Neural crest cell (in vitro differentiated cells): ENCODE measurements at regions not wholly inside any gene's neighbourhood (a gene's known extent, or its start where the extent isn't known, plus 50 kb on each side); places are given as distances from the start of the nearest gene placed in this dataset.
A peak's percentile ranks its signal among the peaks of the same experiment; 100 is the strongest.

Experiments
- DNase-seq: peaks from one replicate; pipeline ENCODE4 v3.0.0; 2021; ENCODE audit warnings: low read depth, mixed read lengths, low spot score
- H3K27ac Mint-ChIP-seq: one replicate; pipeline ENCODE4 v1.8.0; 2021; ENCODE audit warnings: mild to moderate bottlenecking, mixed read lengths; ENCODE audit not compliant: unreplicated experiment
- H3K27me3 Mint-ChIP-seq: 2 replicates; pipeline ENCODE4 v1.8.0; 2021; ENCODE audit warnings: low read depth, mild to moderate bottlenecking, mixed read lengths
- H3K36me3 Mint-ChIP-seq: 2 replicates; pipeline ENCODE4 v1.8.0; 2021; ENCODE audit warnings: low read depth, mild to moderate bottlenecking, mixed read lengths
- H3K4me1 Mint-ChIP-seq: 2 replicates; pipeline ENCODE4 v1.8.0; 2021; ENCODE audit warnings: mixed read lengths
- H3K4me3 Mint-ChIP-seq: one replicate; pipeline ENCODE4 v1.8.0; 2021; ENCODE audit warnings: mild to moderate bottlenecking, mixed read lengths
- H3K9me3 Mint-ChIP-seq: 2 replicates; pipeline ENCODE4 v1.8.0; 2021; ENCODE audit warnings: mixed read lengths
- TF ChIP-seq, protein P1 (sequence below): fragments of 200-600 bp; sonication (generic); conservative IDR thresholded peaks from 2 replicates; pipeline ENCODE4 v1.5.0; 2021; ENCODE audit warnings: antibody characterized with exemption, mild to moderate bottlenecking

GRCh38 chr16:85390511-85391174 is 222.5 kb upstream of the GSE1 start:
- H3K4me3 Mint-ChIP-seq: no peak overlapping the region
- peaks cover 9% of the 10 kb centered on the region for H3K27me3 Mint-ChIP-seq
- no peaks in the 10 kb centered on the region for H3K9me3 Mint-ChIP-seq
- no peak for DNase-seq
- H3K4me1 Mint-ChIP-seq: peaks cover 10% of the 10 kb centered on the region
- H3K27ac Mint-ChIP-seq: peak overlapping the region; percentile 43
- TF ChIP-seq, protein P1, sequence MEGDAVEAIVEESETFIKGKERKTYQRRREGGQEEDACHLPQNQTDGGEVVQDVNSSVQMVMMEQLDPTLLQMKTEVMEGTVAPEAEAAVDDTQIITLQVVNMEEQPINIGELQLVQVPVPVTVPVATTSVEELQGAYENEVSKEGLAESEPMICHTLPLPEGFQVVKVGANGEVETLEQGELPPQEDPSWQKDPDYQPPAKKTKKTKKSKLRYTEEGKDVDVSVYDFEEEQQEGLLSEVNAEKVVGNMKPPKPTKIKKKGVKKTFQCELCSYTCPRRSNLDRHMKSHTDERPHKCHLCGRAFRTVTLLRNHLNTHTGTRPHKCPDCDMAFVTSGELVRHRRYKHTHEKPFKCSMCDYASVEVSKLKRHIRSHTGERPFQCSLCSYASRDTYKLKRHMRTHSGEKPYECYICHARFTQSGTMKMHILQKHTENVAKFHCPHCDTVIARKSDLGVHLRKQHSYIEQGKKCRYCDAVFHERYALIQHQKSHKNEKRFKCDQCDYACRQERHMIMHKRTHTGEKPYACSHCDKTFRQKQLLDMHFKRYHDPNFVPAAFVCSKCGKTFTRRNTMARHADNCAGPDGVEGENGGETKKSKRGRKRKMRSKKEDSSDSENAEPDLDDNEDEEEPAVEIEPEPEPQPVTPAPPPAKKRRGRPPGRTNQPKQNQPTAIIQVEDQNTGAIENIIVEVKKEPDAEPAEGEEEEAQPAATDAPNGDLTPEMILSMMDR: no peak
- H3K36me3 Mint-ChIP-seq: no peaks in the 10 kb centered on the region

DNA sequence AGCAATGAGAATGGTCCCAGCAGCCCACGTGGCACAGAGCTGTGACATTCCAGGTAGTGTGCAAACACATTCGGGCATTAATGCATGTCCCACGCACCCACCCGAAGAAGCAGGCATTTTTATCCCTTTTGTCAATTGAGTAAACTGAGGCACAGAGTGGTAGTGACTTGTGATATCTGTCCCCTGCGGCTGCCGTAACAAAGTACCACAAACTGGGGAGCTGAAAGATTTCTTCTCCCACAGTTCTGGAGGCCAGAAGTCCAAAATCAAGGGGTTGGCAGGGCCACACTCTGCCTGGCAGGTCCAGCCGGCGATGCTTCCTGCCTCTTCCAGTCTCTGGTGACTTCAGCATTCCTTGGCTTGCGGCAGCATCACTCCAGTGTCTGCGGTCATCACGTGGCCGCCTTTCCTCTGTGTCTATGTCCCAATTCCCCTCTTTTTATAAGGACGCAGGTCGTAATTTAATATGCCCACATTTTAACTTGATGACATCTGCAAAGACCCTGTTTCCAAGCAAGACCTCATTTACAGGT is 221.9 kb upstream of the GSE1 start:
- Mint-ChIP-seq H3K27me3 (peaks cover 9% of the 10 kb centered on the region), H3K4me1 (peaks cover 15% of the 10 kb centered on the region), H3K4me3 (no peak overlapping the region), H3K9me3 (no peaks in the 10 kb centered on the region), H3K36me3 (no peaks in the 10 kb centered on the region), H3K27ac (peak overlapping the region; percentile 43)
- TF ChIP-seq, protein P1: no peak
- DNase-seq: no peak

- Mint-ChIP-seq H3K36me3 (no peaks in the 10 kb centered on the region), H3K4me1 (peaks cover 21% of the 10 kb centered on the region), H3K27ac (no peak overlapping the region), H3K4me3 (no peak overlapping the region), H3K9me3 (no peaks in the 10 kb centered on the region), H3K27me3 (peaks cover 15% of the 10 kb centered on the region)
- no peak for DNase-seq
- TF ChIP-seq, protein P1: no peak
Measured at GRCh38 chr16:85391769-85392583, 221.1 kb upstream of the GSE1 start.

DNA sequence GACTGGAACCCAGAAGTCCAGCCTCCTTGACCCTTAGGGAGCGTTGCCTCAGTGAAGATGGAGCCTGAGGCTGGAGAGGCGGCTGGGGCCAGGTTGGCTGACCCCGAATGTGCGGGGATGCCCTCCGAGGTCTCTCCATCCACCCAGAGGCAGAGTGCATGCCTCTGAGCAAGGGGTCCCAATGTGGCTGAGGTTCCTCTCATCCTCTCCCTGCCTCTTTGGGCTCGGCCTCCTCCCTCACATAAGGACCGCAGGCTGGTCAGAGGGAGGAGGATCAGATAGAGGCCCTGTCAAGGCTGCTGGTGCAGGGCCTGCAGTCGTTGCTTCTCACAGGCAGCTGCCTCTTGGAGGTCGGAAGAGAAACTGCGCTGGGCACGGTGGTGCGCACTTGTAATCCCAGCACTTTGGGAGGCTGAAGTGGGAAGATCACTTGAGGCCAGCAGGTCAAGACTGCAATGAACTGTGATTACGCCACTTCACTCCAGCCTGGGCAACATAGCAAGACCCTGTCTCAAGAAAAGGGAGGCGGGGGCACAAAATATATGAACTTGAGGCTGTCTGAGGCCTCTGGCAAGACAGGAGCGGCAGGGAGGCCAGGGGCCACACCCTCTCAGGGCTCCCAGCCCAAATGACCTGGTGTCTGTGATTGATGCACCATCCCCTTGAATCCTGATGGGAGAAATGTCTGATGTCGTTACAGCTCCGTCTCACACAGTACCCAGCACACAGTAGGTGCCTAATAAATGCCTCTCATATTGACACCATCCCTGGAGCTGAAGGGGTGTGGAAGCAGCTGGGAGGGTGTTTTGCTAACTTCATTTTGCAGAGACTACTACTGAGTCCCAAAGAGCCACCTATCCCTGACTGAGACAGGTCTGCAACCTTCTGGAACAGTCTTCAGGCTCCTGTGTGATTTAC is 220.1 kb upstream of the GSE1 start:
- no peak overlapping the region for H3K27ac Mint-ChIP-seq
- H3K36me3 Mint-ChIP-seq: no peaks in the 10 kb centered on the region
- TF ChIP-seq, protein P1: no peak
- peaks cover 15% of the 10 kb centered on the region for H3K27me3 Mint-ChIP-seq
- H3K9me3 Mint-ChIP-seq: no peaks in the 10 kb centered on the region
- H3K4me3 Mint-ChIP-seq: no peak overlapping the region
- peaks cover 21% of the 10 kb centered on the region for H3K4me1 Mint-ChIP-seq
- no peak for DNase-seq
